Hematopoietic multipotent progenitor cell treated with erythropoietin and hydrocortisone succinate and interleukin-3 and kit ligand, for 4 days (in vitro differentiated cells): ENCODE measurements at regions not wholly inside any gene's neighbourhood (a gene's known extent, or its start where the extent isn't known, plus 50 kb on each side); places are given as distances from the start of the nearest gene placed in this dataset.
A peak's percentile ranks its signal among the peaks of the same experiment; 100 is the strongest.

Experiments used
- DNase-seq: peaks from one replicate; pipeline ENCODE4 v3.0.0-alpha.2; 2015

GRCh38 chr12:40622246-40622838 is 69.9 kb upstream of the CNTN1 start:
- DNase-seq, result peak; percentile 76

GRCh38 chr12:40632171-40632570 is 60.1 kb upstream of the CNTN1 start:
- no peak for DNase-seq

GRCh38 chr12:40632933-40633332 is 59.3 kb upstream of the CNTN1 start:
- no peak for DNase-seq

- no peak for DNase-seq
Measured at GRCh38 chr12:40634517-40635131, 57.6 kb upstream of the CNTN1 start.

GRCh38 chr12:40635141-40635731 is 57.0 kb upstream of the CNTN1 start:
- no peak for DNase-seq
